ENCODE measurements at regions not wholly inside any gene's neighbourhood (a gene's known extent, or its start where the extent isn't known, plus 50 kb on each side); places are given as distances from the start of the nearest gene placed in this dataset.
A peak's percentile ranks its signal among the peaks of the same experiment; 100 is the strongest.
"Not testable (repeated sequence)": the region's sequence is repeated elsewhere in the genome, so short reads cannot be mapped to it uniquely, and the experiment has no call there.

- DNase-seq: no peak
Measured at GRCh38 chr11:11003226-11003625, 145.4 kb upstream of the ZBED5 start.

GRCh38 chr11:11000579-11001283 is 142.9 kb upstream of the ZBED5 start:
- no peak for DNase-seq

DNA sequence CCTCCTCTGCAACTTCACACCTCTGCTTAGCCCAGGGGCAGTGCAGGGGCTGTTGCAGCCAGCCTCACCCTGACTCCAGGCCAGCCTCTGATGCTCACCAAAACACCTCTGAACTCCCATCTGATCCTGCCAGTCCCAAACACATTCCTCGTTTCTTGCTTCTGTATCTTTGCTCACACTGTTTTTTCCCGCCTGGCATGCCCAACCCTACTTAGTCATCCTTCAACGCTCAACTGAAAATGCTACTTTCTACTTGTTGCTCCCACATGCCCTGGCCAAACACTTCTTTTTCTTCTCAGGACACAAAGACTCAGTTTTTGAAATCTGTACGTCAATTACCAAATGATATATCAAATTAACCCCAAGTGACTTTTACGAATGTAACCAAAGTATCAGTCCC is 140.8 kb upstream of the ZBED5 start:
- DNase-seq: no peak

- DNase-seq: no peak
Measured at GRCh38 chr11:10996678-10997077, 138.8 kb upstream of the ZBED5 start.

- DNase-seq: no peak
Measured at GRCh38 chr11:10993640-10994039, 135.8 kb upstream of the ZBED5 start.

DNA sequence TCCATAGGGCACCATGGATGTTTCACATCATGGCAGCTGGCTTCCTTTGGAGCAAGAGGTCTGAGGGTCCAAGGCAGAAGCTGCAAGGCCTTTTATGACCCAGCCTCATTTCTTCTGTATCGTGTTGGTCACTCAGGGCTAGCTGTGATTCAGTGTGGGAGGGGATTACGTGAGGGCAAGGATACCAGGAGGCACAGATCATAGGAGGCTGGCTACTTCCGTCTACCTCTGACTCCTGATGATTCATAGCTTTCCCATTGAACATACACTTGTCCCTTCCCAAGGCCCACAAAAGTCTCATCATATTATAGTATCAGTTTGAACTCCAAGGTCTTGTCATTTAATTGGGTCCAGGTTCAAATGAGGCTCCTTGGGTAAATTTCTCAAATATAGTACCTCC is 135.3 kb upstream of the ZBED5 start:
- DNase-seq: no peak

- DNase-seq: no peak
Measured at GRCh38 chr11:10991393-10991792, 133.5 kb upstream of the ZBED5 start.

DNA sequence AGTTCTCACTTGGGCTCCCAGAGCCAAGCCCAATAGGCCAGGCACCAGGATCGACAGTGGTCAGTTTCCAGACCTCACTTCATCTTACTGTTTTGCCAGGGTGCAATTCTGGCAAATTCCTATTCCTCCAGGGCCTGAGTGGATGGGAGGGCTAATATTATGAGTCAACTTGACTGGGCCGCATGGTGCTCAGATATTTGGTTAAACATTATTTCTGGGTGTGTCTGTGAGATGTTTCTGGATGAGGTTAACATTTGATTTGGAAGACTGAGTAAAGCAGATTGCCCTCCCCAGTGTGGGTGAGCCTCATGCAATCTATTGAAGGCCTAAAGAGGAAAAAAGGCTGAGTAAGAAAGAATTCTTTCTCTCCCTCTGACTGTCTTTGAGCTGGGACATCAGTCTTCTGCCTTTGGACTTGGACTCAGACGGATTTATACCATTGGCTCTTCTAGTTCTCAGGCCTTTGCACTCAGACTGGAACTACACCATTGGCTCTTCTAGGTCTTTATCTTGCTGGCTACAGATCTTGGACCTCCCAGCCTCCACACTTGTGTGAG is 132.9 kb upstream of the ZBED5 start:
- DNase-seq: no peak

- peak in 1 of 14 donors; percentile 5 for DNase-seq
Measured at GRCh38 chr11:10990160-10990559, 132.3 kb upstream of the ZBED5 start.

- no peak for DNase-seq
Measured at GRCh38 chr11:10986006-10986405, 128.2 kb upstream of the ZBED5 start.

- DNase-seq: no peak
Measured at GRCh38 chr11:10984742-10985141, 126.9 kb upstream of the ZBED5 start.

GRCh38 chr11:10984250-10984649 is 126.4 kb upstream of the ZBED5 start:
- DNase-seq: no peak

GRCh38 chr11:10982704-10983510 is 125.1 kb upstream of the ZBED5 start:
- DNase-seq: no peak

GRCh38 chr11:10979529-10979928 is 121.7 kb upstream of the ZBED5 start:
- DNase-seq: no peak

- no peak for DNase-seq
Measured at GRCh38 chr11:10978198-10978597, 120.3 kb upstream of the ZBED5 start.

DNA sequence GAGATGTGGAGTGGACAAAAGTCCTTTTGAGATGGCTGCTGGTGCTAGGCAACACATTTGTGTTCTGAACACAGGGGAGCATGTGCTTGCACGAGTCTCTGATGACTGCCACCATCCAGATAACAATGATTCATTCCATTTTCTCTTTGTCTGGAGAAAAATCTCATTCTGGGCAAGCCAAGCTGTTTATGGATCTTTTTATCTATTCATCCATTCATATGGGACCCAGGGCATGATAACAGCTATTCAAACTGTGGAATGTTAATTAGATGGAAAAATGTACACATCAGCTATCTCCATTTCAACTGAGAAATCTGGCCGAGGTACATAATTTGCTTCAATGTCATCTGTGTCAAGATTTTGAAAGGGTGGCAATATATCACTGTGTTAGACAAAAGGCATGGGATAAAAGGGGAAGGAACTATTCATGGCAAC is 117.5 kb upstream of the ZBED5 start:
- DNase-seq: no peak

DNA sequence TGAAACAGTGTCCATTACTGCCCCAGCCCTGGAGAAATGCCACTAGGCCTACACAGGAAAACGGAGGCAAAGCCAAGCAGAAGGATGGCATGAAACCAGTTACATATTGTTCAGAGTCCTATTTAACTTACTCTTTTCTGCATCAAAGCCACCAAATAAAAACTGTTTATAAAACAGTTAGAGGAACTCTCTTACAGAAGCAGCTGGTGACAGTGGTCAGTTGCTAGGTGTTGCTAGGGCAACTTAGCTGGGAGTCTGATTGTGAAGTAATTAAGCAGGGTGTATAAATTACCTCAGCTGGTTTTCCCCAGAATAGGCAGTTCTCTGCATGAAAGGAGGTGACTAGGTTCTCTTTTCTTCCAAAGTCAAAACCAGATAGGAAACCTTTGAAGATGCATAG is 115.6 kb upstream of the ZBED5 start:
- DNase-seq: peak in 2 of 14 donors; percentile 4 to 34

- DNase-seq: no peak
Measured at GRCh38 chr11:10970926-10971325, 113.1 kb upstream of the ZBED5 start.

DNA sequence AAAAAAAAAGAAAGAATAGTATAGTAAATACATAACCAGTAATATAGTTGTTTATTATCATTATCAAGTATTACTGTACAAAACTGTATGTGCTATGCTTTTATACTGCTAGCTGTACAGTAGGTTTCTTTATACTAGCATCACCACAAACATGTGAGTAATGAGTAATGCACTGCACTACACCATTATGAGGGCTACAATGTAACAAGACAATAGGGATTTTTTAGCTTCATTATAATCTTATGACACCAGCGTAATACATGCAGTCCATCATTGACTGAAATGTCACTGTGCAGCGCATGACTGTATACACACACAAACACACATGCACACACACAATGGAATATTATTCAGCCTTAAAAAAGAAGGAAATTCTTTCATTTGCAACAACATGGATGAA is 111.5 kb upstream of the ZBED5 start:
- DNase-seq: no peak

GRCh38 chr11:10956884-10957283 is 99.0 kb upstream of the ZBED5 start:
- DNase-seq: not testable (repeated sequence)

GRCh38 chr11:10955616-10956015 is 97.8 kb upstream of the ZBED5 start:
- no peak for DNase-seq

DNA sequence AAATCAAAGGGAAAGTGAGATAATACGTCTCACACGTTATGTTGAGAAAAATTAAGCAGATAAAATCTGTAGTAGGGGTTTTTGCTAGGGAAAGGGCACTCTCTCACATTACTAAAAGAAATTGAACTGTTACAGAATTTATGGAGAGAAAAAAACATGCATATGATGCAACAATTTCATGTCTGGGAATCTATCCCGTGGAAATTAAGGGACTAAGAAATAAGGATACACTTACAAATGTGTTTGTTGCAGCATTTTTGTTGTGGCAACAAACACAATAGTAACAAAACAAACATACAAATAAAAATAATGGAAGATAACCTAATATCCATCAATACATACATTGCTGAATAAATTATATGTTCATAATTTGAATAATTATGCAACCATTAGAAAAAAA is 96.3 kb upstream of the ZBED5 start:
- DNase-seq: no peak

GRCh38 chr11:10952872-10953271 is 95.0 kb upstream of the ZBED5 start:
- no peak for DNase-seq

DNA sequence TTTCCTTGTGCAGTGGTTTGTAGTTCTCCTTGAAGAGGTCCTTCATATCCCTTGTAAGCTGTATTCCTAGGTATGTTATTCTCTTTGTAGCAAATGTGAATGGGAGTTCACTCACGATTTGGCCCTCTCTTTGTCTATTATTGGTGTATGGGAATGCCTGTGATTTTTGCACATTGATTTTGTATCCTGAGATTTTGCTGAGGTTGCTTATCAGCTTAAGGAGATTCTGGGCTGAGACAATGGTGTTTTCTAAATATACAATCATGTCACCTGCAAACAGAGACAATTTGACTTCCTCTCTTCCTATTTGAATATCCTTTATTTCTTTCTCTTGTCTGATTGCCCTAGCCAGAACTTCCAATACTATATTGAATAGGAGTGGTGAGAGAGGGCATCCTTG is 90.1 kb upstream of the ZBED5 start:
- not testable (repeated sequence) for DNase-seq
